Ammon's horn (tissue), 1 donor: ENCODE measurements at regions not wholly inside any gene's neighbourhood (a gene's known extent, or its start where the extent isn't known, plus 50 kb on each side); places are given as distances from the start of the nearest gene placed in this dataset.

Source experiments
- DNase-seq: peaks from one replicate; pipeline ENCODE4 v3.0.0-alpha.2; 2016; ENCODE audit warnings: low spot score

GRCh38 chr10:104576611-104577010, 64.5 kb upstream of the SORCS3 start:
- DNase-seq, result no peak

GRCh38 chr10:104577163-104577562, 63.9 kb upstream of the SORCS3 start:
- DNase-seq, result no peak

- no peak for DNase-seq
Observed at GRCh38 chr10:104577861-104578521, 63.1 kb upstream of the SORCS3 start.

GRCh38 chr10:104578671-104579070, 62.4 kb upstream of the SORCS3 start:
- DNase-seq, result no peak

- DNase-seq, result no peak
Observed at GRCh38 chr10:104579136-104579535, 62.0 kb upstream of the SORCS3 start.

- peak; percentile 60 for DNase-seq
Observed at GRCh38 chr10:104580321-104580720, 60.8 kb upstream of the SORCS3 start.

GRCh38 chr10:104580774-104581675, 60.1 kb upstream of the SORCS3 start:
- peak; percentile 77 for DNase-seq

- DNase-seq, result no peak
Observed at GRCh38 chr10:104581884-104582601, 59.0 kb upstream of the SORCS3 start.

GRCh38 chr10:104582602-104582951, 58.5 kb upstream of the SORCS3 start:
- no peak for DNase-seq

- no peak for DNase-seq
Observed at GRCh38 chr10:104582966-104583365, 58.1 kb upstream of the SORCS3 start.

GRCh38 chr10:104584541-104584940, 56.5 kb upstream of the SORCS3 start:
- DNase-seq, result no peak

- DNase-seq, result no peak
Observed at GRCh38 chr10:104587751-104588150, 53.3 kb upstream of the SORCS3 start.

GRCh38 chr10:104589431-104589830, 51.7 kb upstream of the SORCS3 start:
- no peak for DNase-seq

GRCh38 chr10:104589871-104590270, 51.2 kb upstream of the SORCS3 start:
- DNase-seq, result no peak
